ENCODE measurements at regions not wholly inside any gene's neighbourhood (a gene's known extent, or its start where the extent isn't known, plus 50 kb on each side); places are given as distances from the start of the nearest gene placed in this dataset.

DNA sequence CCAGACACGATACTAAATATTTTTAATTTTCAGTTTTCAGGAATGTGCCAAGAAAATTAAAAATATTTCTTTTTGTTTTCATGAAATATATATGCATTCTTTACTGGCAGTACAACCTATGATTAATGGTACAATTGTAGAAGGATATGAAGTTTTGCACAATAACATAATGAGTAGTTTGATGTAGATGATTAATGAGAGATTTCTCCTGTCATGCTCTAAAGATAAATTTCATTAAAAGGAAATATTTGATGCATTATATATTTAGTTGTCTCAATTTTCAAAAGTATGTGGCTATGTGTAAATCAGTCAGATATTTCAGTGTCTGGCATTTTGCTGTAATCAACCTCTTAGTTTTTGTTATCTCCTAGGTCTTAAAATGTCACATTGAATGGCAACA is 940.2 kb upstream of the MDGA2 start:
- TF ChIP-seq BACH2 (CRISPR knock-in tag; IDR thresholded peaks at IDR 0.05; ENCODE audit: borderline replicate concordance) (no peak), ZNF8 (CRISPR knock-in tag; IDR thresholded peaks at IDR 0.05) (no peak), ARNTL (CRISPR knock-in tag; IDR thresholded peaks at IDR 0.05; ENCODE audit: borderline replicate concordance, low read depth) (no peak), GLIS3 (CRISPR knock-in tag; IDR thresholded peaks at IDR 0.05) (no peak), ZNF565 (CRISPR knock-in tag; conservative IDR thresholded peaks at IDR 0.05; ENCODE audit: low read depth) (no peak)

Data from SK-N-SH treated with all-trans-retinoic acid at 6 μM for 48 hours (cell line).